Caco-2 (cell line): ENCODE measurements at regions not wholly inside any gene's neighbourhood (a gene's known extent, or its start where the extent isn't known, plus 50 kb on each side); places are given as distances from the start of the nearest gene placed in this dataset.

Source experiments
- BruUV-seq: library from RNA; stranded (reverse); fragments of 400-500 nt; replicated peaks from 2 replicates; lab custom pipeline; 2021; lab: Mats Ljungman, UMichigan
- CTCF ChIA-PET: fragments of 300-600 bp; sonication (Branson Sonifier 250); formaldehyde crosslinking; loops from one replicate; lab custom pipeline; 2022; ENCODE audit warnings: antibody characterized with exemption; lab: Charles Lee
- POLR2A ChIA-PET: fragments of 300-600 bp; sonication (Branson Sonifier 250); formaldehyde crosslinking; loops from one replicate; lab custom pipeline; 2022; ENCODE audit warnings: antibody characterized with exemption; lab: Charles Lee
- DNase-seq, 2 experiments: peaks; one replicate each; pipeline versions ENCODE4 v3.0.0 to v3.0.0-alpha.2; 2020 to 2022
- H3K27me3 ChIP-seq: replicated peaks from 2 replicates; pipeline ENCODE4 v1.6.0; 2011; ENCODE audit warnings: low read length; ENCODE audit not compliant: control insufficient read depth, insufficient read depth
- H3K36me3 ChIP-seq: 2 replicates; pipeline ENCODE4 v1.5.1; 2011; ENCODE audit warnings: low read length; ENCODE audit not compliant: control insufficient read depth, insufficient read depth
- H3K4me1 ChIP-seq: fragments of 250-450 bp; sonication (Bioruptor Pico); 2 replicates; pipeline ENCODE4 v1.5.1; 2020; ENCODE audit warnings: mild to moderate bottlenecking
- H3K4me3 ChIP-seq: 2 replicates; pipeline ENCODE4 v1.5.1; 2011; ENCODE audit warnings: low read depth, mild to moderate bottlenecking, control low read depth, low read length
- H3K9me3 ChIP-seq: fragments of 250-450 bp; sonication (Bioruptor Pico); 2 replicates; pipeline ENCODE4 v1.5.1; 2020; ENCODE audit warnings: mild to moderate bottlenecking, moderate library complexity
- H3K27ac Mint-ChIP-seq: one replicate; pipeline ENCODE4 v1.8.0; 2022; ENCODE audit warnings: mixed read lengths; ENCODE audit not compliant: unreplicated experiment
- H3K27me3 Mint-ChIP-seq: one replicate; pipeline ENCODE4 v1.8.0; 2022; ENCODE audit warnings: mixed read lengths; ENCODE audit not compliant: insufficient read depth, unreplicated experiment
- H3K36me3 Mint-ChIP-seq: one replicate; pipeline ENCODE4 v1.8.0; 2022; ENCODE audit warnings: mild to moderate bottlenecking, mixed read lengths; ENCODE audit not compliant: insufficient read depth, unreplicated experiment
- H3K4me1 Mint-ChIP-seq: one replicate; pipeline ENCODE4 v1.8.0; 2022; ENCODE audit warnings: low read depth, mixed read lengths; ENCODE audit not compliant: unreplicated experiment
- H3K4me3 Mint-ChIP-seq: one replicate; pipeline ENCODE4 v1.8.0; 2022; ENCODE audit warnings: mild to moderate bottlenecking, moderate library complexity, mixed read lengths; ENCODE audit not compliant: unreplicated experiment
- H3K9me3 Mint-ChIP-seq: one replicate; pipeline ENCODE4 v1.8.0; 2022; ENCODE audit warnings: mixed read lengths; ENCODE audit not compliant: unreplicated experiment
- CTCF ChIP-seq, 2 experiments: fragments of 200-600 bp in 1 of 2; IDR thresholded peaks; 1 replicate in 1 of 2; 2 replicates in 1 of 2; pipeline versions ENCODE4 v1.5.1 to v1.8.0; 2011 to 2022; ENCODE audit warnings: antibody characterized with exemption in 1 of 2, control low read depth in 1 of 2, inconsistent platforms in 1 of 2, low read depth in 1 of 2, low read length in 1 of 2, mild to moderate bottlenecking in 1 of 2, moderate library complexity in 1 of 2; ENCODE audit not compliant: insufficient read depth in 1 of 2, severe bottlenecking in 1 of 2, unreplicated experiment in 1 of 2
- intact Hi-C: fragments of 100-400 bp; cut with micrococcal nuclease; formaldehyde crosslinking; loops from one replicate; pipeline ENCODE4 v1.10.0; 2022; ENCODE audit not compliant: unreplicated experiment

GRCh38 chr1:95686217-95686616 is 452.2 kb downstream of the RWDD3 start:
- Histone ChIP-seq H3K4me1 (no peaks in the 10 kb centered on the region), H3K4me3 (no peak overlapping the region), H3K36me3 (no peaks in the 10 kb centered on the region), H3K9me3 (no peaks in the 10 kb centered on the region), H3K27me3 (no peaks in the 10 kb centered on the region)
- Mint-ChIP-seq H3K4me3 (no peak overlapping the region), H3K27ac (no peak overlapping the region), H3K36me3 (no peaks in the 10 kb centered on the region), H3K27me3 (no peaks in the 10 kb centered on the region), H3K9me3 (no peaks in the 10 kb centered on the region), H3K4me1 (no peaks in the 10 kb centered on the region)
- no TSS peak for BruUV-seq
- DNase-seq: no peak
- POLR2A ChIA-PET: no interaction called here
- CTCF ChIA-PET: no interaction called here
- TF ChIP-seq CTCF (IDR thresholded peaks at IDR 0.05; ENCODE audit: insufficient read depth in 1 of 2, low read depth in 1 of 2, low read length in 1 of 2, severe bottlenecking in 1 of 2, unreplicated experiment in 1 of 2): no peak
- intact Hi-C loops: no loop called here

- no peak for DNase-seq
- TF ChIP-seq CTCF (IDR thresholded peaks at IDR 0.05; ENCODE audit: insufficient read depth in 1 of 2, low read depth in 1 of 2, low read length in 1 of 2, severe bottlenecking in 1 of 2, unreplicated experiment in 1 of 2): no peak
- no peak overlapping the region for H3K4me3 Mint-ChIP-seq
- no peaks in the 10 kb centered on the region for H3K27me3 ChIP-seq
- no peak overlapping the region for H3K27ac Mint-ChIP-seq
- H3K36me3 Mint-ChIP-seq: no peaks in the 10 kb centered on the region
- intact Hi-C loops: no loop called here
- POLR2A ChIA-PET: no interaction called here
- H3K4me3 ChIP-seq: no peak overlapping the region
- no peaks in the 10 kb centered on the region for H3K36me3 ChIP-seq
- no peaks in the 10 kb centered on the region for H3K9me3 ChIP-seq
- CTCF ChIA-PET: no interaction called here
- no peaks in the 10 kb centered on the region for H3K27me3 Mint-ChIP-seq
- no TSS peak for BruUV-seq
- H3K4me1 ChIP-seq: no peaks in the 10 kb centered on the region
- peaks cover 7% of the 10 kb centered on the region for H3K9me3 Mint-ChIP-seq
- H3K4me1 Mint-ChIP-seq: no peaks in the 10 kb centered on the region
These were observed 465.3 kb downstream of the RWDD3 start for GRCh38 chr1:95699149-95699953.

GRCh38 chr1:95701450-95702173 is 467.6 kb downstream of the RWDD3 start:
- no peaks in the 10 kb centered on the region for H3K4me1 Mint-ChIP-seq
- Histone ChIP-seq H3K36me3 (no peaks in the 10 kb centered on the region), H3K4me3 (no peak overlapping the region), H3K9me3 (no peaks in the 10 kb centered on the region), H3K4me1 (no peaks in the 10 kb centered on the region), H3K27me3 (no peaks in the 10 kb centered on the region)
- H3K27me3 Mint-ChIP-seq: no peaks in the 10 kb centered on the region
- no peak overlapping the region for H3K27ac Mint-ChIP-seq
- BruUV-seq: no TSS peak
- intact Hi-C loops: no loop called here
- CTCF ChIA-PET: no interaction called here
- peaks cover 17% of the 10 kb centered on the region for H3K9me3 Mint-ChIP-seq
- no peak for DNase-seq
- no peak for TF ChIP-seq CTCF (IDR thresholded peaks at IDR 0.05; ENCODE audit: insufficient read depth in 1 of 2, low read depth in 1 of 2, low read length in 1 of 2, severe bottlenecking in 1 of 2, unreplicated experiment in 1 of 2)
- no peak overlapping the region for H3K4me3 Mint-ChIP-seq
- H3K36me3 Mint-ChIP-seq: no peaks in the 10 kb centered on the region
- POLR2A ChIA-PET: no interaction called here
